ENCODE measurements at regions not wholly inside any gene's neighbourhood (a gene's known extent, or its start where the extent isn't known, plus 50 kb on each side); places are given as distances from the start of the nearest gene placed in this dataset.

DNA sequence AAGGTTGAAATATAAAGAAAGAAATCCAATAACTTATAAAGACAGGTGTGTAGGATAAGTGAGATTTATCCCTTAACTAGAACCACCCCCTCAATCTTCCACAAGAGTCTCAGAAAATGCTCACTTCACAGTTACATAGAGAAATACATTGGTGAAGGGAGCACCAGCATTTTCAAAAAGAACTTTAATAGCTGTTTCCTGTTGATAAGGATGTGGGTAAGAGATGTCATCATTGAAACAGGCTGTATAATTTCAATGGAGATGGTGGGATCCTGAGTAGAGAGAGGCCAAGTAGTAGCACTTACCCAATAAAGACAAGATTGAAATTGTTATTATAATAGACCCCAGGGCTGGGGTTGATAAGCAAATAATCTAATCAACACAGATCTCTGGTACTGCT, 162.2 kb upstream of the TACR1 start:
- no peak for TF ChIP-seq CTCF (IDR thresholded peaks at IDR 0.05; ENCODE audit: extremely low read depth, insufficient read depth, missing control alignments)
- in situ Hi-C loops (cut with MboI; ENCODE audit: low pct_unique_long_range_greater_than_20kb, low sequenced_read_pairs, unreplicated experiment): no loop called here
- DNase-seq (ENCODE audit: low spot score): no peak

DNA sequence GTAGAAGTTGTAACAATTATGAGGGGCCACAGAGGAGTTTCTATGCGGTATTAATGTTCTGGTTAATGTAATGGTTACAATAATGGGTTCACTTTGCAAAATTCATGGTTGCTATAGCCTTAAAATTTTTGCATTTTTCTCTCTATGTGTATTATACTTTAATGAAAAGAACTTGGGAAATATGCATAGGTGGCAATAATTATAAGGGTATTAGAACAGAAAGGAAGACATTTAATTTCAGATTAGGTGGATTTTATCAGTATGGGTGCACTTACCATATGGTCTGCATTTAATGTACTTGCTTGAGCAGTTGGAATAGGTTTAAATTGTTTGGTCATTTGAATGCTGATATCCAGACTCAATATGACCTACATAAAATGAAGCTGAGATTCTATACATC, 161.6 kb upstream of the TACR1 start:
- no peak for DNase-seq (ENCODE audit: low spot score)
- TF ChIP-seq CTCF (IDR thresholded peaks at IDR 0.05; ENCODE audit: extremely low read depth, insufficient read depth, missing control alignments): no peak
- in situ Hi-C loops (cut with MboI; ENCODE audit: low pct_unique_long_range_greater_than_20kb, low sequenced_read_pairs, unreplicated experiment): no loop called here

DNA sequence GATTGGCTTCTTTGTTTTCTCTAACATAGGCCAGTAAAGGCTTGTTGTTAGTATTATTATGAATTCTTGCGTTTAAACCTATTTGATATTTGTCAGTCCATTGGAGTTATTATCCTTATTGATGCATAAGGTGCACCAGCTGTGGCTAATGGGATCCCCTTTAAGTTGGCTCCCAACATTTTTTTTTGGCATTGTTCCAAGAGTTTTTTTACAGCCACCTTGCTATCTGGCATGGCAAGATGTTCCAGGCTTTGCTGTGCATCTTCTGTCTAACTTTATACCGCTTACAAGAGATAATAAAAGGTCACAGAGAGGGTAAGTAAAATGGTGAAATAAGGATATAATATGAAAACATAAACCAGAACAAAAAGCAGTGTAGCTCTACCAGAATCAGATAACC, 157.5 kb upstream of the TACR1 start:
- TF ChIP-seq CTCF (IDR thresholded peaks at IDR 0.05; ENCODE audit: extremely low read depth, insufficient read depth, missing control alignments): no peak
- DNase-seq (ENCODE audit: low spot score): no peak
- in situ Hi-C loops (cut with MboI; ENCODE audit: low pct_unique_long_range_greater_than_20kb, low sequenced_read_pairs, unreplicated experiment): no loop called here

- TF ChIP-seq CTCF (IDR thresholded peaks at IDR 0.05; ENCODE audit: extremely low read depth, insufficient read depth, missing control alignments): no peak
- in situ Hi-C loops (cut with MboI; ENCODE audit: low pct_unique_long_range_greater_than_20kb, low sequenced_read_pairs, unreplicated experiment): no loop called here
- no peak for DNase-seq (ENCODE audit: low spot score)
Measured at GRCh38 chr2:75353131-75353530, 153.8 kb upstream of the TACR1 start.

DNA sequence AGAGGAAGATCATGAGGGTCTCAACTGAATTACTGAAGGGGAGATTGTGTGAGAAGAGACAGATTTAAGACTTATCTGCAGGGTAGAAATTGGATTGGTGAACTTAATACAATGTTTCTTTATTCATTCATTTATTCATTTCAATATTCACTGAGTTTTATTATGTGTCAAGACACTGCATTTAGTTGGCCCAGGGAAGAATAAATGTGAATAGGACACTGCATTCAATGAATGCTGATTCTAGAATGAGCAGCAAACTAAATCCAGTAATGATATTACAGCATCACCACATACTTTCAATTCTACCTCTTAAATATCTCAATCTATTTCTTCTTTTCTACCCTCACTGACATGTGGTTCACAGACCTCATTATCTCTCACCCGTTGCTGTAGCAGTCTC, 149.0 kb upstream of the TACR1 start:
- in situ Hi-C loops (cut with MboI; ENCODE audit: low pct_unique_long_range_greater_than_20kb, low sequenced_read_pairs, unreplicated experiment): no loop called here
- TF ChIP-seq CTCF (IDR thresholded peaks at IDR 0.05; ENCODE audit: extremely low read depth, insufficient read depth, missing control alignments): no peak
- DNase-seq (ENCODE audit: low spot score): no peak

DNA sequence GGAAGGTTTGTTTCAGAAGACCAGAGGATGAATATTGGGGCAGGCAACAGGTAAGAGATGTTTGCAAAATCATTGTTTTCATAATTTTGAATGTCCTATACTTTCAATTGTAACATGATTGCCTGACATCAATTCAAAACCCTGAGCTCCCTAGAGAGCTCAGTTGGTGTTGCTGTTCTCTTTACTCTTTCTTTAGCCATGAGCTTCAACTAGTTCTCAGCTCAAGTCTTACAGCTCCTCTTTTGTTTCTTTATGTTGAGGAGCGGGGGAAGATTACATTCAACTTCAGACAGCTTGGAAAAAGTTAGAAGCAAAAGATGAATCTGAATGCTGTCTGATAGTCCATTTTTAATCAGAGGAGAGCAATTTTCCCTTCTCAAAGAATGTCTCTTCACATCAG, 144.8 kb upstream of the TACR1 start:
- no peak for DNase-seq (ENCODE audit: low spot score)
- in situ Hi-C loops (cut with MboI; ENCODE audit: low pct_unique_long_range_greater_than_20kb, low sequenced_read_pairs, unreplicated experiment): no loop called here
- no peak for TF ChIP-seq CTCF (IDR thresholded peaks at IDR 0.05; ENCODE audit: extremely low read depth, insufficient read depth, missing control alignments)

Measured in GM13977 (cell line).